A673 (cell line): ENCODE measurements at regions not wholly inside any gene's neighbourhood (a gene's known extent, or its start where the extent isn't known, plus 50 kb on each side); places are given as distances from the start of the nearest gene placed in this dataset.

ENCODE experiments used
- EZH2 ChIP-seq: fragments of 200-600 bp; sonication (generic); IDR thresholded peaks from 2 replicates; pipeline ENCODE4 v1.6.1; 2017; ENCODE audit warnings: borderline replicate concordance, low read depth, mild to moderate bottlenecking, mixed read lengths, antibody characterized with exemption, low read length; ENCODE audit not compliant: poor library complexity, severe bottlenecking
- TF ChIP-seq, protein P1 (sequence below): fragments of 300-800, 200-600 bp; sonication (generic); conservative IDR thresholded peaks from 2 replicates; pipeline ENCODE4 v1.5.1; 2017; ENCODE audit warnings: low read depth, mild to moderate bottlenecking, antibody characterized with exemption, low read length, moderate library complexity, mixed read lengths

GRCh38 chr6:110554966-110555460 lies 78.6 kb upstream of the SLC22A16 start:
- TF ChIP-seq, protein P1, sequence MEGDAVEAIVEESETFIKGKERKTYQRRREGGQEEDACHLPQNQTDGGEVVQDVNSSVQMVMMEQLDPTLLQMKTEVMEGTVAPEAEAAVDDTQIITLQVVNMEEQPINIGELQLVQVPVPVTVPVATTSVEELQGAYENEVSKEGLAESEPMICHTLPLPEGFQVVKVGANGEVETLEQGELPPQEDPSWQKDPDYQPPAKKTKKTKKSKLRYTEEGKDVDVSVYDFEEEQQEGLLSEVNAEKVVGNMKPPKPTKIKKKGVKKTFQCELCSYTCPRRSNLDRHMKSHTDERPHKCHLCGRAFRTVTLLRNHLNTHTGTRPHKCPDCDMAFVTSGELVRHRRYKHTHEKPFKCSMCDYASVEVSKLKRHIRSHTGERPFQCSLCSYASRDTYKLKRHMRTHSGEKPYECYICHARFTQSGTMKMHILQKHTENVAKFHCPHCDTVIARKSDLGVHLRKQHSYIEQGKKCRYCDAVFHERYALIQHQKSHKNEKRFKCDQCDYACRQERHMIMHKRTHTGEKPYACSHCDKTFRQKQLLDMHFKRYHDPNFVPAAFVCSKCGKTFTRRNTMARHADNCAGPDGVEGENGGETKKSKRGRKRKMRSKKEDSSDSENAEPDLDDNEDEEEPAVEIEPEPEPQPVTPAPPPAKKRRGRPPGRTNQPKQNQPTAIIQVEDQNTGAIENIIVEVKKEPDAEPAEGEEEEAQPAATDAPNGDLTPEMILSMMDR = no peak
- no peak for TF ChIP-seq EZH2
